ENCODE measurements at regions not wholly inside any gene's neighbourhood (a gene's known extent, or its start where the extent isn't known, plus 50 kb on each side); places are given as distances from the start of the nearest gene placed in this dataset.

DNA sequence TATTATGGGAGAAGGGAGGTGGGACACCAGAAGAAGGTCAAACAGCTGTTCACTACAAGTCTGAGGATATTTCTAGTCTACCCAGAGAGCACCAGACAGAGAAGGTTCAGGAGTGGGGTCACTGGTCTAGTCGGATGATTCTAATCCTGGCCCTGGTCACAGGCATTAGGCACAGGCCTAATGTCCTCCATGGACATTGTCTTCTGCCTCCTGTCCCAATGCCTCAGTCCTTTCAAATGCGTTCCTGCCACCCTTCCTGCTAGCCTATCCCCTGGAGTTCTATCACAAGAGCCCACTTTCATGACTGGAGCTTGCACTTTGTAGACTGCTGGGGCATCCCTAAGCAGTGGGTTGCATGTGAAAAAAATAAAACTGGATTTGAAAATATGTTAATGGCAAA, 83.9 kb upstream of the PFN2 start:
- TF ChIP-seq, protein P1, sequence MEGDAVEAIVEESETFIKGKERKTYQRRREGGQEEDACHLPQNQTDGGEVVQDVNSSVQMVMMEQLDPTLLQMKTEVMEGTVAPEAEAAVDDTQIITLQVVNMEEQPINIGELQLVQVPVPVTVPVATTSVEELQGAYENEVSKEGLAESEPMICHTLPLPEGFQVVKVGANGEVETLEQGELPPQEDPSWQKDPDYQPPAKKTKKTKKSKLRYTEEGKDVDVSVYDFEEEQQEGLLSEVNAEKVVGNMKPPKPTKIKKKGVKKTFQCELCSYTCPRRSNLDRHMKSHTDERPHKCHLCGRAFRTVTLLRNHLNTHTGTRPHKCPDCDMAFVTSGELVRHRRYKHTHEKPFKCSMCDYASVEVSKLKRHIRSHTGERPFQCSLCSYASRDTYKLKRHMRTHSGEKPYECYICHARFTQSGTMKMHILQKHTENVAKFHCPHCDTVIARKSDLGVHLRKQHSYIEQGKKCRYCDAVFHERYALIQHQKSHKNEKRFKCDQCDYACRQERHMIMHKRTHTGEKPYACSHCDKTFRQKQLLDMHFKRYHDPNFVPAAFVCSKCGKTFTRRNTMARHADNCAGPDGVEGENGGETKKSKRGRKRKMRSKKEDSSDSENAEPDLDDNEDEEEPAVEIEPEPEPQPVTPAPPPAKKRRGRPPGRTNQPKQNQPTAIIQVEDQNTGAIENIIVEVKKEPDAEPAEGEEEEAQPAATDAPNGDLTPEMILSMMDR (IDR thresholded peaks at IDR 0.05), result no peak
- no peak for DNase-seq
- Histone ChIP-seq H3K36me3 (no peaks in the 10 kb centered on the region), H3K4me3 (no peak overlapping the region), H3K27me3 (ENCODE audit: low read depth) (no peaks in the 10 kb centered on the region), H3K9me3 (no peaks in the 10 kb centered on the region), H3K4me1 (no peaks in the 10 kb centered on the region), H3K27ac (no peak overlapping the region)
- intact Hi-C loops (cut with DNase I), result no loop called here
- ATAC-seq, result no peak

DNA sequence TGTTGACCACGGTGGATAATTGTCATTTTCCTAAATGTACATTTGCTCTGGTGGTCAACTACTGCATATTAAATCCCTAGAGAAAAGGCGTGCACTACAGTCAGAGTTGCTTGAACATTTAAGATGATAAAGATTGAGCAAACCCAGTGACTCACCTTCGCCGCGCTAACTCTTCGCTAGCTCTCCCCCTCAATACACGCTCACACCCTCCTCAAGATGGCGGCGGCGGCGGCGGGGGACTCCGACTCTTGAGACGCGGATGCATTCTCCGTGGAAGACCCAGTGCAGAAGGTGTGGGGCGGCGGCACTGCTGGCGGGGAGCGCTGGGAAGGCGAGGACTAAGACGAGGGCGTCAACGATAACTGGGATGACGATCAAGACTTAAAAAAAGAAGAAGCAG, 79.8 kb upstream of the PFN2 start:
- Histone ChIP-seq H3K4me3 (no peak overlapping the region), H3K9me3 (no peaks in the 10 kb centered on the region), H3K27me3 (ENCODE audit: low read depth) (no peaks in the 10 kb centered on the region), H3K36me3 (no peaks in the 10 kb centered on the region), H3K4me1 (no peaks in the 10 kb centered on the region), H3K27ac (no peak overlapping the region)
- TF ChIP-seq, protein P1 (IDR thresholded peaks at IDR 0.05), result no peak
- DNase-seq (peak; percentile 40), ATAC-seq (no peak)
- intact Hi-C loops (cut with DNase I), result no loop called here

DNA sequence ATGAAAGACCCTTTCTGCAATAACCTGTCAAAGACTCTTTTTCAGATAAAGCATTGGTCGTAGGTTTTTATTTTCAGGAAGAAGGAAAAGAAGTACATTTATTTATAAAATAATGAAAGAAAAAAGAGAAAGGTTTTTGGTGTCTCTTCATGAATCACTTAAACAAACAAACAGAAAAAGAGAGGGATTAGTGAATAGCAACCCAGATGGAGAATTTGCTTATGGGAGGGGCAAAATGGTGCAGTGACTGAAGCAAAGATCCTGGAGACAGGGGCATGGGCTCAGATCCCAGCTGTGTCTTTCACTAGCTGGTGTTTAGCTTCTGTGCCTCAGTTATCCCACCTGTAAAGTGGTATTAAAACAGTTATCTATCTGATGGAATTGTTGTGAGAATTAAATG, 78.6 kb upstream of the PFN2 start:
- Histone ChIP-seq H3K36me3 (no peaks in the 10 kb centered on the region), H3K4me3 (no peak overlapping the region), H3K27me3 (ENCODE audit: low read depth) (no peaks in the 10 kb centered on the region), H3K9me3 (no peaks in the 10 kb centered on the region), H3K27ac (no peak overlapping the region), H3K4me1 (no peaks in the 10 kb centered on the region)
- intact Hi-C loops (cut with DNase I), result no loop called here
- TF ChIP-seq, protein P1 (IDR thresholded peaks at IDR 0.05), result no peak
- DNase-seq (no peak), ATAC-seq (no peak)

DNA sequence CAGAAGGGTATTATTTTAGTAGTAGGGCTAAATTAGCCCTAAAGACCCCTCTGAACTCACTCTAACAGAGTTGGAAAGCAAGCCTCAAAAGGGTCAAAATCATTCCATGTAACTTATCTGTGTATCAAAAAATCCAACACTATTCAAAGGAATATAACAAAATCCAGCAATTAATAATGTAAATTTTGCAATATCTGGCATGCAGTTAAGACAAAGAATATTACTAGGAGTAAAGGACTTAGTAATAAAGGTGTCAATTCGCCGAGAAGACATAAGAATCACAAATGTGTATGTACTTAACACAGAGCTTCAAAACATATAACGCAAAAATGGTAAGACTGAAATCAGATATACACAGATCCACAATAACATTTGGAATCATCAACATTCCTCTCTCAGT, 71.2 kb upstream of the PFN2 start:
- H3K4me3 ChIP-seq, result no peak overlapping the region
- H3K9me3 ChIP-seq, result peaks cover 12% of the 10 kb centered on the region
- no peak for ATAC-seq
- intact Hi-C loops (cut with DNase I), result no loop called here
- H3K4me1 ChIP-seq, result no peaks in the 10 kb centered on the region
- H3K27me3 ChIP-seq (ENCODE audit: low read depth), result no peaks in the 10 kb centered on the region
- DNase-seq, result no peak
- no peaks in the 10 kb centered on the region for H3K36me3 ChIP-seq
- TF ChIP-seq, protein P1 (IDR thresholded peaks at IDR 0.05), result no peak
- no peak overlapping the region for H3K27ac ChIP-seq

DNA sequence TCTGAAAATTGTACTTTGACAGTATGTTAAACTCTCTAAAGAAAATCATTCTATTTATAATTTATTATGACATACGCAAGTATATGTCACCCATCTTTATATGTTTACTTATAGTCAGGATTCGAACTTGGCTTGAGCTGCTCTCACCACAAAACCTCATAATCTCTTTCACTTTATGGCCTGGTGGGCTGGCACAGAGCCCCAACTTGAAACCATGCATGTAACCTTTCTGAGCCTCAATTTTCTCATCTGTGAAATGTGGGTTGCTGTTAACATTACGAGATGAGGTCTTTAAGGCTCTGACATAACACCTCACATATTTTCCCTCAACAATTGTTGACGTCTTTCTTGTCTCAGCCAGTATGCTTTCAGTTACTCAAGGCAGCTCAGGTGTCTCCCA, 69.4 kb upstream of the PFN2 start:
- H3K27ac ChIP-seq, result no peak overlapping the region
- ATAC-seq, result no peak
- intact Hi-C loops (cut with DNase I), result no loop called here
- H3K4me3 ChIP-seq, result no peak overlapping the region
- no peaks in the 10 kb centered on the region for H3K4me1 ChIP-seq
- H3K9me3 ChIP-seq, result peaks cover 12% of the 10 kb centered on the region
- no peaks in the 10 kb centered on the region for H3K27me3 ChIP-seq (ENCODE audit: low read depth)
- H3K36me3 ChIP-seq, result no peaks in the 10 kb centered on the region
- no peak for DNase-seq
- TF ChIP-seq, protein P1 (IDR thresholded peaks at IDR 0.05), result no peak

DNA sequence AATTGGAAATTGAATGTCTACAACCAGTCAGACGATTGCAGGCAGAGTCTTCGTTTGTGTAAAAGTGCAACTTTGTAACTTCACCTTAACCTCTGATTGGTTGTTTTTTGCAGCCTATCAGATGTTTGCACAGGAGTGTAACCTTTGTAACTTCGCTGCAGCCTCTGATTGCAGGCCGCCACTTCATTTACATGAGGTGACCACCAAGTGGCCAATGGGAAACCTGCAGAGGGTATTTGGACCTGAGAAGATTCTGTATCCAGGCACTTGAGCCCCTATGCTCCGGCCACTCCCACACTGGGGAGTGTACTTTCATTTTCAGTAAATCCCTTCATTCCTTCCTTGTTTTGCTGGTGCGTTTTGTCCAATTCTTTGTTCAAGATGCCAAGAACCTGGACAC, 68.1 kb upstream of the PFN2 start:
- Histone ChIP-seq H3K27ac (no peak overlapping the region), H3K9me3 (peaks cover 12% of the 10 kb centered on the region), H3K36me3 (no peaks in the 10 kb centered on the region), H3K4me3 (no peak overlapping the region), H3K4me1 (no peaks in the 10 kb centered on the region), H3K27me3 (ENCODE audit: low read depth) (no peaks in the 10 kb centered on the region)
- intact Hi-C loops (cut with DNase I), result no loop called here
- no peak for DNase-seq
- TF ChIP-seq, protein P1 (IDR thresholded peaks at IDR 0.05), result no peak
- ATAC-seq, result no peak

All from lower lobe of right lung (tissue), 2 donors.